MCF 10A (cell line): ENCODE measurements at regions not wholly inside any gene's neighbourhood (a gene's known extent, or its start where the extent isn't known, plus 50 kb on each side); places are given as distances from the start of the nearest gene placed in this dataset.

ENCODE experiments used
- BruUV-seq: library from RNA; stranded (reverse); fragments of 400-500 nt; replicated peaks from 2 replicates; lab custom pipeline; 2021; lab: Mats Ljungman, UMichigan
- CTCF ChIA-PET: fragments of 300-600 bp; sonication (Branson Sonifier 250); formaldehyde crosslinking; extraction: SDS; loops from one replicate; lab custom pipeline; 2021; ENCODE audit warnings: antibody characterized with exemption, inconsistent platforms; lab: Yijun Ruan, JAX
- POLR2A ChIA-PET: fragments of 300-600, 350-650 bp; sonication (Branson Sonifier 250); formaldehyde crosslinking; extraction: SDS; loops from one replicate; lab custom pipeline; 2020; ENCODE audit warnings: antibody characterized with exemption, inconsistent platforms; lab: Yijun Ruan, JAX
- DNase-seq: peaks from one replicate; pipeline ENCODE4 v3.0.0-alpha.2; 2018; ENCODE audit not compliant: unreplicated experiment
- H3K27ac Mint-ChIP-seq: one replicate; pipeline ENCODE4 v1.8.0; 2022; ENCODE audit warnings: mild to moderate bottlenecking, low read depth, mixed read lengths; ENCODE audit not compliant: unreplicated experiment
- H3K27me3 Mint-ChIP-seq: one replicate; pipeline ENCODE4 v1.8.0; 2022; ENCODE audit warnings: mixed read lengths; ENCODE audit not compliant: insufficient read depth, unreplicated experiment
- H3K36me3 Mint-ChIP-seq: one replicate; pipeline ENCODE4 v1.8.0; 2022; ENCODE audit warnings: mild to moderate bottlenecking, moderate library complexity, mixed read lengths; ENCODE audit not compliant: insufficient read depth, unreplicated experiment
- H3K4me1 Mint-ChIP-seq: one replicate; pipeline ENCODE4 v1.8.0; 2022; ENCODE audit warnings: mixed read lengths; ENCODE audit not compliant: insufficient read depth, unreplicated experiment
- H3K4me3 Mint-ChIP-seq: one replicate; pipeline ENCODE4 v1.8.0; 2022; ENCODE audit warnings: mild to moderate bottlenecking, moderate library complexity, mixed read lengths; ENCODE audit not compliant: unreplicated experiment
- H3K9me3 Mint-ChIP-seq: one replicate; pipeline ENCODE4 v1.8.0; 2022; ENCODE audit warnings: mixed read lengths; ENCODE audit not compliant: unreplicated experiment
- intact Hi-C: fragments of 100-400 bp; cut with micrococcal nuclease; formaldehyde crosslinking; loops from 2 replicates; pipeline ENCODE4 v1.14.1; 2022
- TF ChIP-seq, protein P1 (sequence below): fragments of 200-600 bp; IDR thresholded peaks from one replicate; pipeline ENCODE4 v1.8.0; 2022; ENCODE audit warnings: antibody characterized with exemption, mild to moderate bottlenecking; ENCODE audit not compliant: unreplicated experiment

DNA sequence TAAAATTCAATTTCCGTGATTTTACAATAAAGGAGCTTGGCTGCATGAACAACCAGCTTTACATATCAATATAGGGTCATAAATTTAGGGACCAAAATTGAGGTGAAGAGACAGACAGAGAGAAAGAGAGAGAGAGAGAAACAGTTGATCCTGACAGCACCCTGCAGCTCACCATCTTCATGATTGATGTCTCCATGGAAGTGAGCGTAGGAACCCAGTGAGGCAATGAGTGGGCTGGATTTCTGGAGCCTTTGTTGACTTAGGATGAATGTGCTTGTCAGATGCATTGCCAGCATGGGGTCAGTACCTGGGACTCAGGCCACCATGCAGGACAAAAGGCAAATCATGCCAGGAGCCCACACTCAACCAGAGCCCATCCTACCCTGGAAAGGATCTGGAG is 165.1 kb upstream of the SYNDIG1 start:
- ChIA-PET POLR2A (no interaction called here), CTCF (no interaction called here)
- peaks cover 36% of the 10 kb centered on the region for H3K9me3 Mint-ChIP-seq
- no peak overlapping the region for H3K4me3 Mint-ChIP-seq
- DNase-seq, result no peak
- no peak overlapping the region for H3K27ac Mint-ChIP-seq
- intact Hi-C loops, result no loop called here
- H3K4me1 Mint-ChIP-seq, result no peaks in the 10 kb centered on the region
- TF ChIP-seq, protein P1, sequence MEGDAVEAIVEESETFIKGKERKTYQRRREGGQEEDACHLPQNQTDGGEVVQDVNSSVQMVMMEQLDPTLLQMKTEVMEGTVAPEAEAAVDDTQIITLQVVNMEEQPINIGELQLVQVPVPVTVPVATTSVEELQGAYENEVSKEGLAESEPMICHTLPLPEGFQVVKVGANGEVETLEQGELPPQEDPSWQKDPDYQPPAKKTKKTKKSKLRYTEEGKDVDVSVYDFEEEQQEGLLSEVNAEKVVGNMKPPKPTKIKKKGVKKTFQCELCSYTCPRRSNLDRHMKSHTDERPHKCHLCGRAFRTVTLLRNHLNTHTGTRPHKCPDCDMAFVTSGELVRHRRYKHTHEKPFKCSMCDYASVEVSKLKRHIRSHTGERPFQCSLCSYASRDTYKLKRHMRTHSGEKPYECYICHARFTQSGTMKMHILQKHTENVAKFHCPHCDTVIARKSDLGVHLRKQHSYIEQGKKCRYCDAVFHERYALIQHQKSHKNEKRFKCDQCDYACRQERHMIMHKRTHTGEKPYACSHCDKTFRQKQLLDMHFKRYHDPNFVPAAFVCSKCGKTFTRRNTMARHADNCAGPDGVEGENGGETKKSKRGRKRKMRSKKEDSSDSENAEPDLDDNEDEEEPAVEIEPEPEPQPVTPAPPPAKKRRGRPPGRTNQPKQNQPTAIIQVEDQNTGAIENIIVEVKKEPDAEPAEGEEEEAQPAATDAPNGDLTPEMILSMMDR, result no peak
- no TSS peak for BruUV-seq
- no peaks in the 10 kb centered on the region for H3K27me3 Mint-ChIP-seq
- no peaks in the 10 kb centered on the region for H3K36me3 Mint-ChIP-seq

DNA sequence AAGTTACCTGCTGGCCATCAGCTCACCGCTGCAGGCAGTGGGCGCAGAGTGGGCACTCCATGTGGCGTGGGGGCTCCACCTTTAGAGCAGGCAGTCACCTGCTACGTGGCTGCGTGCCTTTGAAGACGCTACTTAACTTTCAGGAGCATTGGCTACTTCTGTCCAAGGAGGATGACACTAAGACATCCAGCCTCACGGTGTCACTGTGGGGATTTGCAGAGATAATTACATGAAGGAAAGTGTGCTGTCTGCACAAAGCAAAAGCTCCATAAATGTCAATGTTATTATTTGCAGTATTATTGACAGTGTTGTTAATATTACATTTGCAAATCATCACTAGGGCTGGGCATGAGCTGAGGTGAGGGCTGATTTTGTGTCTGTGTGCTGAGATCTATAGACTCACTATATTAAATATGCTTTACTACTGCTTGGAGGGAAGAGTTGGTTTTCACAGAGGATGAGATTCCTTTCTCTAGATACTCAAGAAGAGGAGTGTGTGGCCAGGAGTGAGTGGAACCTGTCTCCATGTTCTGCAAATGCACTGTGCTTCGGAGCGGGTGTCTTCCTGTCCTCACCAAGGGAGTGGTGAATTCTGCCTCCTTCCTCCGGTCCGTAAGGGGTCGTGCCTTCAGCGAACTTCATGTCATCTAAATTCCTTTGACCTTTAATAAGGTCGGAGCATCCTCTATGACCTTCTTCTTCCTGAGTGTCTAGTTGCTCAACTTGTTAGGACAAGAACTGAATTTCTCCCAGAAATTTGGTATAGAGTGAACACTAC is 165.8 kb upstream of the SYNDIG1 start:
- intact Hi-C loops, result no loop called here
- Mint-ChIP-seq H3K4me1 (no peaks in the 10 kb centered on the region), H3K9me3 (peaks cover 36% of the 10 kb centered on the region), H3K27ac (no peak overlapping the region), H3K36me3 (no peaks in the 10 kb centered on the region), H3K4me3 (no peak overlapping the region), H3K27me3 (no peaks in the 10 kb centered on the region)
- TF ChIP-seq, protein P1, result no peak
- DNase-seq, result no peak
- ChIA-PET POLR2A (no interaction called here), CTCF (no interaction called here)
- BruUV-seq, result no TSS peak

DNA sequence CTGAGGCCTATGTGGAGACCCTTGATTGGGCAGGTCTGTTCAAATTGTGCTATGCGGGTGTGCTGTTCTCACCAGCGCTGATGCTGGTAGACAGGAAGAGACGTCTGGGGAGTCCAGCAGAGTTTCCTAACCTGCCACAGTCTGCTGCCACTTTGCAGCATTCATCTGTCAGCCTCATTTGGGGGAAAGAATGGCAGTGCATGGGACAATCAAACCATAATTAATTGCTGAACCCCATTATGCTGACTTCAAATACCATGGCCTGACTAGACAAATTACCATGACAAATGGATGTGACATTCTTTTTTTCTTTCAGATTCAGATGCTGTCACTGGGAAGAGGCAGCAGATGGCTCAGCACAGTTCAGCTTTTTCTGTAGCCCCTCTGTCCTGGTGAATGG is 171.4 kb upstream of the SYNDIG1 start:
- CTCF ChIA-PET, result no interaction called here
- H3K27ac Mint-ChIP-seq, result no peak overlapping the region
- no peaks in the 10 kb centered on the region for H3K36me3 Mint-ChIP-seq
- BruUV-seq, result no TSS peak
- TF ChIP-seq, protein P1, result no peak
- DNase-seq, result no peak
- POLR2A ChIA-PET, result interaction anchor here (0.7 kb wide), 1 partner anchor 685 kb away, joined by 3 read pairs; no protein-coding TSS in a partner anchor
- H3K4me1 Mint-ChIP-seq, result no peaks in the 10 kb centered on the region
- intact Hi-C loops, result no loop called here
- peaks cover 50% of the 10 kb centered on the region for H3K9me3 Mint-ChIP-seq
- H3K4me3 Mint-ChIP-seq, result no peak overlapping the region
- no peaks in the 10 kb centered on the region for H3K27me3 Mint-ChIP-seq

DNA sequence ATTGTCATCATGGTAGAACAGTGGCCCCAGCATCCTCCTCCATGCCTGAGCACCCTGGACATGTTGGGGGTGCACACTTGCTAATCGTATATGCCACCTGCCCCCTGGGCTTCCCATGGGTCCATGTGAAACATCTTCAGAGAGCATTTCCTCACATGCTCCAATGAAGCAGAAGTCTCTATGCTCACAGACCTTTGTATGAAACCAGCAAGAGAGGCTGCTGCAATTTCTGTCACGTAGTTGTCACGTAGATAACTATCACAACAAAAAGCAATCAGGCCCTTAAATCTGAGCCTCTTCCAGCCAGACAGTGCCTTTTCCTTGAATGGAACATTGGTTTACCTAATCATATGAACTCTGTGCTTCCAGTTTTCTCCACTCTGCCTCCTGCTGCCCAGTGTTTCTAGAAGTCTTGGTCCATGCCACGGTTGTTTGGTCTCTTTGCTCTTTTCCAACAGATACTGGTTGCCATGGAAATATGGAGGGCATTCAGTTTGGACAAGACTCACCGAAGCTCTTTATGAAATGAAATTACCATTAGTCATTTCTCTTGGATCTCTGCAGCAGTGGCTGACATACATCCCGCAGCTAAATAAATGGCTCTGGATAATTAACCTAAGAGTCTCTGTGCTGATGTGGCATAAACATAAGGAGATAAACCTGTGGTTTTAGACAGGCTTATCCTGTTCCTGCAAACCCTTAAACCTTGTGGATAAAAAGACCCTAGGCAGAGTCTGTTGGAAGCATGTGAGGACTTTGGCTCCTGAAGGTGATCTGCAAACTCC is 172.8 kb upstream of the SYNDIG1 start:
- DNase-seq, result no peak
- POLR2A ChIA-PET, result no interaction called here
- CTCF ChIA-PET, result no interaction called here

More for the DNA sequence above, 172.8 kb upstream of the SYNDIG1 start:
- Mint-ChIP-seq H3K27me3 (no peaks in the 10 kb centered on the region), H3K4me1 (no peaks in the 10 kb centered on the region), H3K36me3 (no peaks in the 10 kb centered on the region), H3K9me3 (peaks cover 51% of the 10 kb centered on the region), H3K4me3 (no peak overlapping the region), H3K27ac (no peak overlapping the region)
- TF ChIP-seq, protein P1, result no peak
- intact Hi-C loops, result no loop called here
- BruUV-seq, result no TSS peak
